ENCODE measurements at regions not wholly inside any gene's neighbourhood (a gene's known extent, or its start where the extent isn't known, plus 50 kb on each side); places are given as distances from the start of the nearest gene placed in this dataset.

DNA sequence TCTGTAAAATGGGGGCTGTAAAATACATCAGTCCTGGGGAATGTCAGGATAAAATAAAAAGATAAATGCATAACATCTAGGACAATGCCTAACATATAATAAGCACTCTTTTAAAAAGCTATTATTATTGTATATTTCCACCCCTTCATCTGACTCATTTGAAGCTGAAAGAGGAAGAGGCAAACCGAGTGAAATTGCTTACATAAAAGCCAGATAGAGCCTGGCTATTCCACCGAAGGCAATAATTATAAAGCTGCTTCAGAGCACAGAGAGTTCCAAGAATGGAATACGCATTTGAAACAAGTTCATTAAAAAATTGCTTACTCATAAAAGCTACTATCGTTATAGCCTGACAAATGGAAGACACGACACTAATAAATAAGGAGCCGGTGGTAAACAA lies 186.1 kb upstream of the CAMK1G start:
- TF ChIP-seq POLR2AphosphoS5 (IDR thresholded peaks at IDR 0.05; ENCODE audit: low read depth, low read length): no peak
- TF ChIP-seq POLR2A (IDR thresholded peaks at IDR 0.05; ENCODE audit: low read depth, low read length): no peak
- TF ChIP-seq TAF1 (IDR thresholded peaks at IDR 0.05; ENCODE audit: borderline replicate concordance, low read depth, low read length): no peak
- FAIRE-seq (no peak), DNase-seq (ENCODE audit: insufficient read length) (no peak)

DNA sequence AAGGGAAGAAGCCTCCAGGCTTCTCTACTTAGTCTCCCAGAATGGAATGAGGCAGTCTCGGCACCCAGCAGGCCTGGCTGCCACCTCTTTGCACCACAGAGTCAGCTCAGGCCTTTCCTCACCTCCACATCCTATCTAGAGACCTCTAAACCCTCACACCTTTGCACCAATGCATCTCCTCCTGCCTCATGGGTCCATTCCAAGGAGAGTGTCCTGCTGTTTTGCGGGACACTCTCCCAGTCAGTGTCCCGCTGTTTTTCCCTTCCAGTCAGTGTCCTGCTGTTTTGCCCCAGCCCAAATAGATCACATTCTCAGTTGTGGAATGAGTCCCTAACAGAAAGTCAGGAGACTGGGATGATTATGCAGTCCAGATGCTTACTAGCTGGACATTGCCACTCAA lies 185.6 kb upstream of the CAMK1G start:
- DNase-seq (ENCODE audit: insufficient read length): no peak
- TF ChIP-seq POLR2AphosphoS5 (IDR thresholded peaks at IDR 0.05; ENCODE audit: low read depth, low read length) (no peak), POLR2A (IDR thresholded peaks at IDR 0.05; ENCODE audit: low read depth, low read length) (no peak), TAF1 (IDR thresholded peaks at IDR 0.05; ENCODE audit: borderline replicate concordance, low read depth, low read length) (no peak)
- FAIRE-seq: no peak

DNA sequence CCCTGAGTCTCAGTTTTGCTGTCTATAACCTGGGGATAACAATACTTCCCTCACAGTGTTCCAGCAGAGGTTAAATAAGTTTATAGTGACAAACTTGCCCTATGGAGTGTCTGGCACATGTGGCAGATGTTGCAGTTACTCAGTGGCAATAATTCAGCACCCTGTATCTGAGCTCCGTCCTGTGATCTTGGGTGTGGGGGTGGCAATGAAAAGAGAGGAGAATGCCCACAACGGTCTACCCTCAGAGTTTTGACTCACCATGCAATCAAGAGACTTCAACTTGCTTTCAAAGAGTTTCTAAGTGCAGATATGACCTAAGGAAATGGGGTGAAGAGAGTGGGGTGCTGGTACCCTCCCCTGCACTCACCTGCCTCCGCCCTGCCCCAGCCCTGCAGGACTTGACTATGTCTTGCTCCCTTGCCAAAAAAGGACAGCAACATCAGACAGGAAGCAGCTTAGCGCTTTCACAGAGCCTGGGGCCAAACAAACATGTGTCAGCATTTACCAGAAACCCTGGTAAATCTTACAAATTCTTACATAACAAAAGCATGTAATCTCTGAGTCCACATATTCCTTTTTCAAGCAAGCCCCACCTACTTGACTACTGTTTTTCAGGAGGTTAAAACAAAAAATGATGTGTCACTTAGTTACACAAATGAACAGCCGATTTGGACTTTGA lies 185.1 kb upstream of the CAMK1G start:
- DNase-seq (ENCODE audit: insufficient read length) (no peak), FAIRE-seq (no peak)
- TF ChIP-seq POLR2A (IDR thresholded peaks at IDR 0.05; ENCODE audit: low read depth, low read length): no peak
- TF ChIP-seq POLR2AphosphoS5 (IDR thresholded peaks at IDR 0.05; ENCODE audit: low read depth, low read length): no peak
- no peak for TF ChIP-seq TAF1 (IDR thresholded peaks at IDR 0.05; ENCODE audit: borderline replicate concordance, low read depth, low read length)

DNA sequence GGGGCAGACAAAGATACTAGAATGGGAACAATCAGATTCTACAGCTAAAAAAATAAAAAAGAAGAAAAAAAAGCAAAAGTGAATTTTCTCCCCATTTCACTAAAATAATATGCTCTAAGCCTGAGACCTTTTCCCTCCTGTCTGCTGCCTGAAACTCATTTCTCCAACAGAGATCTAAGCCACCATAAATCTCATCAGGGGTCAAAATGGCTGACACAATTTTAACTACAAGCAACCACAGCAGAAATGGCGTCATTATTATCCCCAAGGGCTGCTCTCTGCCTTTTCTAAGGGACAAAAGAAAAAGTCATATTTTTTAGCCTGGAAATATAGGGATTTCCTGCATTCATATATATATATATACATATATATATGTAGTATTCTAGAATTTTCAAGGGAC lies 183.7 kb upstream of the CAMK1G start:
- no peak for DNase-seq (ENCODE audit: insufficient read length)
- FAIRE-seq: no peak
- no peak for TF ChIP-seq TAF1 (IDR thresholded peaks at IDR 0.05; ENCODE audit: borderline replicate concordance, low read depth, low read length)
- TF ChIP-seq POLR2A (IDR thresholded peaks at IDR 0.05; ENCODE audit: low read depth, low read length): no peak
- no peak for TF ChIP-seq POLR2AphosphoS5 (IDR thresholded peaks at IDR 0.05; ENCODE audit: low read depth, low read length)

DNA sequence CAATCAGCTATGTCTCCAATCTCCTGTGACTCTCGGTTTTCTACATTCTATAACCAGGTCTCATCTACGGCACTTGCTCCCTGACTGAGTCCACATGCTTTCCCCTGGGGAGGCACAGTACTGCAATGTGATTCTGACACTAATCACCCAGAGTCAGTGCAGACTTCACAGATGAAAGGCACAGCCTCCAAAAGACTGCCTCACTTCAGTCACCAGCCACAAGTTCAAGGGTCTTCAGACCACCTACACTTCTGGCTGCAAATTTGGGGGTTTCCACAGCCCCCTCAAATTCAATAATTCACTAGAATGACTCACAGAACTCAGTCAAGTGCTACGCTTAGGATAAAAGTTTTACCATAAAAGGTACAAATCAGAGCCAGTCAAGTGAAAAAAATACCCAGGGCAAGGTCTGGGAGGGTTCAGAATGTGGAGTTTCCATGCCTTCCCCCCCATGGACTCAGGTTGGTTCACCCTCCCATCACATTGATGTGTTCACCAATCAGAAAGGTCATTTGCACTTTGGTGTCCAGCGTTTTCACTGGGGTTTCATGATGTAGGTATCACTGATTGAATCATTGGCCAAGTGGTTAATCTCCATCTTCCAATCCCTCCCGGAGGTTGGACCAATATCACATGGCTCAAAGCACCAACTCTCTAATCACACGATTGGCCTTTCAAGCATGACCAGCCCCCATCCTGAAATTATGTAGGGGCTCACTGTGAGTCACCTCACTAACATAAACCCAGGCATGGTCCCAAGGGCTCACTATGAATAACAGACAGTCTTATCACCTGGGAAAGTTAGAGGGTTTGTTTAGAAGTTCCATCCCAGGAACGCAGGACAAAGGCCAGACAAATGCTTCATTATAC lies 182.9 kb upstream of the CAMK1G start:
- FAIRE-seq (no peak), DNase-seq (ENCODE audit: insufficient read length) (no peak)
- TF ChIP-seq POLR2AphosphoS5 (IDR thresholded peaks at IDR 0.05; ENCODE audit: low read depth, low read length) (no peak), POLR2A (IDR thresholded peaks at IDR 0.05; ENCODE audit: low read depth, low read length) (no peak), TAF1 (IDR thresholded peaks at IDR 0.05; ENCODE audit: borderline replicate concordance, low read depth, low read length) (no peak)

DNA sequence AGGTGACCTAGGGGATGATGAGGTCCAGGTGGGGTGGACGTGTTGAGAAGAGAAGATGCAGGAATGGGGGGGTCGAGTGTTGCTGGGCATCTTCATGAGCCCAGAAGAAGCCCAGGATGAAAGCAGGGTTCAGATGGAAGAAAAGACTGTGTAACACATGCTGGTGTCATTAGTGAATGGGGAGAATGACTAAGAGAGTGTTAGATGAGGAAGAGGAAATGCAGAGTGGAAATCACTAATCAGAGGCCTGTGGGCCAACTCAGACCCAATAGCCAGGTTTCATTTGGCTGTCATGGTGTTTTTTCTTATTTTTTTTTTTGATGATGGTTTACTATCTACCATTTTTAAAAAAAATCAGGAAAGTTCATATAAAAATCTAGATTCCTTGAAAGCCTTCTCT lies 180.8 kb upstream of the CAMK1G start:
- FAIRE-seq (no peak), DNase-seq (ENCODE audit: insufficient read length) (no peak)
- TF ChIP-seq TAF1 (IDR thresholded peaks at IDR 0.05; ENCODE audit: borderline replicate concordance, low read depth, low read length): no peak
- no peak for TF ChIP-seq POLR2AphosphoS5 (IDR thresholded peaks at IDR 0.05; ENCODE audit: low read depth, low read length)
- no peak for TF ChIP-seq POLR2A (IDR thresholded peaks at IDR 0.05; ENCODE audit: low read depth, low read length)

DNA sequence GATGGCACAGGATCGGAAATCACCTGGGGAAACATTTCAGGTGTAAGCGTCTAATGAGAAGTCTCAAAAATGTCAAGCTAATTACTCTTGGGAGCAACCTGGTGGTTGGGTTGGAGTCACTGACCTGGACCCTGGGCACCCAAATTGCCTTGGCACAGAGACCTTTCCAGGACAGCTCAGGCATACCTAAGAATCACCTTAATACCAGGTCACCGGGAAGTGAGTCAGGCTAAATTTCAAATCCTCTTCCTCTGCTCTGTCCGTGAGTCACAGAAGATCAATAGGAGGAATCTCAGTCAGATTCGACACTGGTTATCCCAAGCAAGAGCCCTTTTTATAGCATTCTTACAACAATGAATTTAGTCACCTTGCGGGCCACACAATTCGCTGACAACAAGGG lies 179.6 kb upstream of the CAMK1G start:
- TF ChIP-seq POLR2AphosphoS5 (IDR thresholded peaks at IDR 0.05; ENCODE audit: low read depth, low read length) (no peak), TAF1 (IDR thresholded peaks at IDR 0.05; ENCODE audit: borderline replicate concordance, low read depth, low read length) (no peak), POLR2A (IDR thresholded peaks at IDR 0.05; ENCODE audit: low read depth, low read length) (no peak)
- DNase-seq (ENCODE audit: insufficient read length): no peak
- FAIRE-seq: no peak

DNA sequence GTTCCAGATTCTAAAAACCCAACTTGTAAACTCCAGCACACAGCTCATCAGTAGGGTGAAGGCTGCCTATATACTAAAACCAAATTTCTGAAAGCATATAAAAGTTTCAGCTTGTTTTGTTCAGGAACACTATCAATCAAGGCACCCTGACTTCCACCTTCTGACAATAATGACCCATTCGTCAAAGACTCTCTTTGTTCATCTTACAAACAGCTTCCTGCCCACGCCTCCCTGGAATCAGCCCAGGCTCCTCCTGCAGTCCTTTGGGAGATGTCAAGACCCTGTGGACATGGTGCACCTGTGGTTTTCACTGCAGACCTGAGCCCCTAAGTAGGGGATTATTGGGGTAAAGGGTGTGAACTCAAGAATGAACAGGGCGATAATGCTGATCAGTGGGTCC lies 178.9 kb upstream of the CAMK1G start:
- DNase-seq (ENCODE audit: insufficient read length): no peak
- FAIRE-seq: no peak
- TF ChIP-seq POLR2A (IDR thresholded peaks at IDR 0.05; ENCODE audit: low read depth, low read length) (no peak), TAF1 (IDR thresholded peaks at IDR 0.05; ENCODE audit: borderline replicate concordance, low read depth, low read length) (no peak), POLR2AphosphoS5 (IDR thresholded peaks at IDR 0.05; ENCODE audit: low read depth, low read length) (no peak)

DNA sequence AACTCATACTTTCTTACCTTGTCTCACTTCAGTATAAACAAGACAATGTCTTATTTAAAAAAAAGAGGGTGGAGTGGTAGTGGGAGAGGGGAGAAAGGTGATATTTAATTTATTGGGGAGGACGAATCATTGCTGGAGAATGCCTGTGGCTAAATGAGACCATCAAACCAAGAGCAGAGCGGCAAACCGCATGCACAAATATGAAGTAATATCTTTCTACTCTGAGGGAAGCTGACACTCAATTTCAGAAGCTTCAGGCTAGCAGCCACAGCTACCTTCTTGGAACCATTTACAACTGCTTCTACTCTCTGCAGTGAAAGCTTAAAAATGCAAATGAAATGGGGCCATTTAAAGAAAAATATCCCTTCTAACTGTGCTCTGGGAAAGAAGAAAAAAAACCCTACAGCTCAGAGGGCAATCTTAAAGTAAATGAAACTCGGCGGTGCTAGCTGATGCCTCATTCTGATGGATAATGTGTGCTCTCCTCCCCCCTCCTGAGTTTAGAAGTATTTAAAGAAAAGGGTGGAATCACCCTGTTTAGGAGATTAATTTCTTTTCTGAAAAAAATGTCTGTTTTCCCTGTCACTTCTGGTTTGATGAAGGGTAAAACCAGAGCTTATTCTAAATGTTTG lies 178.2 kb upstream of the CAMK1G start:
- no peak for FAIRE-seq
- TF ChIP-seq TAF1 (IDR thresholded peaks at IDR 0.05; ENCODE audit: borderline replicate concordance, low read depth, low read length) (no peak), POLR2A (IDR thresholded peaks at IDR 0.05; ENCODE audit: low read depth, low read length) (no peak), POLR2AphosphoS5 (IDR thresholded peaks at IDR 0.05; ENCODE audit: low read depth, low read length) (no peak)
- no peak for DNase-seq (ENCODE audit: insufficient read length)

DNA sequence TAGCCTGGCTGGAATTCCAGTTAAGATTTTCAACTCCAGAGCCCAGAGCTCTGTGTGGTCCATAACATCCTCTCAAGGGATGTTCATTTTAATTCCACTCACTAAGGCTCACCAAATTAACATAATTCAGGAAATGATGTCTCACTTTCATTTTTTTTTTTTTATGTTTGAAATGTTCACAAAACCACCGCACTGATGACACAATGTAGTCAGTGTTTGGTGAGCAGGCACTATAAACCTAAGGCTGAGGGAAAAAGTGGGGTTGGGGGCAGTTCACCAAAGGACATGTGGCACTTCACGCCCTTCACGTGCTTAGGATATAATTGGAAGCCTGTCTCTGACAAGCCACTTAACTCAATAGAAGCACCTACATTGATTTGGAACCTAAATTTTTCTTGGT lies 177.3 kb upstream of the CAMK1G start:
- TF ChIP-seq TAF1 (IDR thresholded peaks at IDR 0.05; ENCODE audit: borderline replicate concordance, low read depth, low read length) (no peak), POLR2AphosphoS5 (IDR thresholded peaks at IDR 0.05; ENCODE audit: low read depth, low read length) (no peak), POLR2A (IDR thresholded peaks at IDR 0.05; ENCODE audit: low read depth, low read length) (no peak)
- FAIRE-seq (no peak), DNase-seq (ENCODE audit: insufficient read length) (no peak)

DNA sequence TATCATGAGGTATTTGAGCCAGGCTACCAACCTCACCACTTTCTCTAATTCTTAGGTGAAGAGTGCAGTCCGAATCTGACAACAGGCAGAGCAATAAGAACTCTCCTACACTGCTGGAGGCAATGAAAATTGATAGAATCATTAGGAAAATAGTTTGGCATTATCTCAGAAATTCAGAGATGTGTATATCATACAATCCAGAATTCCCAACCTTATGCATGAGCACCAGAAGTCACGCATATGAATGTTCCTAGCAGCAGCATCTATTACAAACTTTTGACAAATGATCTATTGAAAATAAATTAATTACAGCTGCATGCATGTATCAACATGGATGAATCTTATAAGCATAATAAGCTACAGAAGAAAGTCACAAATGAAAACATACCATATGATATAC lies 176.9 kb upstream of the CAMK1G start:
- no peak for DNase-seq (ENCODE audit: insufficient read length)
- TF ChIP-seq POLR2A (IDR thresholded peaks at IDR 0.05; ENCODE audit: low read depth, low read length) (no peak), POLR2AphosphoS5 (IDR thresholded peaks at IDR 0.05; ENCODE audit: low read depth, low read length) (no peak), TAF1 (IDR thresholded peaks at IDR 0.05; ENCODE audit: borderline replicate concordance, low read depth, low read length) (no peak)
- no peak for FAIRE-seq

Measured in GM12892 (cell line).